HG03558 (cell line): ENCODE measurements at regions not wholly inside any gene's neighbourhood (a gene's known extent, or its start where the extent isn't known, plus 50 kb on each side); places are given as distances from the start of the nearest gene placed in this dataset.
"Not testable (repeated sequence)": the region's sequence is repeated elsewhere in the genome, so short reads cannot be mapped to it uniquely, and the experiment has no call there.

Experiments used
- ATAC-seq: cut with Tn5 transposase; IDR thresholded peaks from one replicate; pipeline ENCODE4 v1.9.1; 2021; ENCODE audit warnings: moderate number of reproducible peaks; ENCODE audit not compliant: unreplicated experiment; ENCODE audit errors: extremely low read depth

DNA sequence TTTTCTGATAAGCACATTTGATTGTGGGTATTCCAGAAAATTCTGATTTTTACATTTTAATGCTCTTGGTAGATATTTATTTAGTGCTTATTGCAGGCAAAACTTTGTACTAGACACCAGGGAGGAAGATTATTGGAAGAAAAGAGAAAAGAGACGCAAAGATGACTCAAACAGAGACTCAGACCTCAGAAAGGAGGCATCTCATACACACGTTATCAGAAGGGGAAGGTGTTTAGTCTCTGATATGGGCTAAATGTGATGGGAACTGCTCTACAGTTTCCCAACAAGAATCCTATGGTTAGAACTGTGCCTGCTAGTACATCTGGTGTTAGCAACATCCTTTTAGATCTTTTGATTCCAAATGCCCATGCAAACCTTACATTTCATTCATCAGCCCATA, 245.6 kb downstream of the KLF5 start:
- ATAC-seq: no peak

DNA sequence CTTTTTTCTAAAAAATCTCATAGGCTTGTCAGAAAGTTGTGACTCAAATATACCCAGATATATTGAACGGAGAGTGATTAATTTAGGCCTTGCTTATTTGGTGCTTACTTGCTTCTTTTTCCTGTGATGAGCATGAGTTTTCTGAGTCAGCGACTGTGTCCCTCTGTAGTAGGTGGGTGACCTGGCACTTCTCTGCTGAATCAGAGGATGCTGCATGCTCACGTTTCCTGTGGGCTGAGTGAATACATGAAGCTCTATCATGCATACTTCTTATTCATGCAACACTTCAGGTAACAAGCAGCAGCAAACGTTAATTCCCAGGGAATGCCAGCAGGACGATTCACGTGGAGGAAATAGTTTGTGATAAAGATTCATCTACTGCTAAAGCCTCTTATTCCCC, 245.0 kb downstream of the KLF5 start:
- no peak for ATAC-seq

DNA sequence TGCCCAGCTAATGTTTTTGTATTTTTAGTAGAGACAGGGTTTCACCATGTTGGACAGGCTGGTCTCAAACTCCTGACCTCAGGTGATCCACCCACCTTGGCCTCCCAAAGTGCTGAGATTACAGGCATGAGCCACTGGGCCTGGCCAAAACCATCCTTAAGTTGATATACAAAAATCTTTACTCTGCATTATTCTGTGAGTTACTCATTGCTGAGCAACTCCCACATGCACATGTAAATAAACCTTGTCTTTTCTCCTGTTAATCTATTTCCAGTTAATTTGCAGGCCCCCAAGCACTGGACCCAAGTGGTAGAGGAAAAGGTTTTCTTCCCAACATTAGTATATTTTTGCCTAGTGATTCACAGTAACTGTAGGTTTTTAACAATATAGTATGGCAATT, 242.8 kb downstream of the KLF5 start:
- ATAC-seq: not testable (repeated sequence)

DNA sequence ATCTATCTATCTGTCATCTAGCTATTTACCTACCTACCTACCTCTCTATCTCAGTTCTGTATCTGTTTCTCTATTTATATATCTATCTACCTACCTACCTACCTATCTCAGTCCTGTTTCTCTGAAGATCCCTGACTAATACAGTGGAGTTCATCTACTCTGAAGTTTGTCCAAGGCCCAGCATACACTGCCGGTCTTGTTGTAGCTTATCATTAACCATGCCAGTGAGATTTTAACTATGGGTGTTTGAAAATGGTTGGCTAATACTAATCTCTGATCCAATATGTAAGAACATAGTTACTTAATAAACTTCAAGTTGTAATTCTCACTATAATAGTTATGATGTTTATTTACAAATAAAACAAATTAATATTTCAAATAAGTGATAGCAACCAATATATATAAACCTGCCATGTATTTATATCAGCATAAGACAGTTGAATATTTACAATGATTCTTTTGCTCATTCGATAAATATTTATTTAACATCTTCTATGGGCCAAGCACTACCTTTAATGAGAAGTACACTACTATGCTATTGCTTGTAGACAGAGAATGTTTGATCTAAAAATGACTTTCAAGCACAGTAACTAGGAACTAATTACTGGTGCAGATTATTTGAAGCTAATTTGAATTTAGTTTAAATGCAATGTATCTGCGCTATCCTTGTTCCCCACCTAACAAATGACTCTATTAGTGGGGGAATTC, 242.1 kb downstream of the KLF5 start:
- ATAC-seq: no peak

DNA sequence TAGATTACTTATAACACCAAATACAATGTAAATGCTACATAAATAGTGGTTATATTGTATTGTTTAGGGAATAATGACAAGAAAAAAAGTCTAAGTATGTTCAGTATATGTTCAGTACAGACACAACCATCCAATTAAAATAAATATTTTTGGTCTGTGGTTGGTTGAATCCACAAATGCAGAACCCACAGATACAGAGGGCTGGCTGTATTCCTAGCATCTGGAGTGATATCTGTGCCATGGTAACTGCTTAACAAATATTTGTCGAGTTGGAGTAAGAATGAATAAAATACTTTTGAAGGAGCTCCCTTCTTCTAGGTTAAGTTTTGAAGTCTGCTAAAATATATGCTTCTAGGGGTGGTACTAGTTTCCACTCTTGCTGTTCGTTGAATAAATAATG, 241.0 kb downstream of the KLF5 start:
- no peak for ATAC-seq

DNA sequence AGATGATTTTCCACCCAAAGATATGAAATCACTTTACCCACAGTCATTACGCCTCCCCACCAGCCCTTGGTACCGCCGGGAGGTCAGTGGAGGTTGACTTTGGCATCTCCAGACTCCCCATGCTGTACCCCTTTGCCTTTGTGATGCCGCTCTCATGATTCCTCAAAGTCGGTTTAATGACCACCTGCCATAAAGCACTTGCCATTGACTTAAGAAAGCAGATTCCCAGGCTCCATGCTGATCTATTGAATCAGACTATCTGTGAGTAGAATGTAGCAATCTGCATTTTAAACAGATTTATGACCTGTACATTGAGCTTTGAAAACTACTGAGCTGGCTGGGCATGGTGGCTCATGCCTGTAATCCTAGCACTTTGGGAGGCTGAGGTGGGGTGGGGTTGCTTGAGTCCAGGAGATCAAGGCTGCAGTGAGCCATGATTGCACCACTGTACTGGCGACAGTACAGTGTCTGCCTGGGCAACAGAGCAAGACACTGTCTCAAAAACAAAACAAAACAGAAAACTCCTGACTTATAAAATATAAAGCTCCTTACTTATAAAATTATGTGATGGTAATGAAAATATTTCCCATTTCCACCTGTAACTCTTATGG, 235.2 kb downstream of the KLF5 start:
- ATAC-seq: no peak

DNA sequence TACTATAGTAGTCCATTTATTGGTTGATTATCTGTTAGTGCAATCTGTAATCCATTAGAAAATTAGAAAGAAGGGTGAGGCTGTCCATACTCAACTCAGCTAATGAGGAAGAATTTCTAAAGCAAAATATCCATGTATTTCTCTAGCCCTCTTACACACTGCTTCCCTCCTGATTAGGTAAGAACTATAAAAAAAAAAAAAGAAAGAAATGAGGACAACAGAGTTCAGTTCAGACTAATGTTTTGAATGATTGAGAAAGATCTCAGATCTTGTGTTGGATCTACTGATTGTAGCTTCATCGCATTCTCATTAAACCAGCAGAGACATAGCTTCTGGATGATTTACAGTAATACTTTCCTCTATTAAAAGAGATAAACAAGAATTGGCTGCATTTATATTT, 233.3 kb downstream of the KLF5 start:
- ATAC-seq: no peak

DNA sequence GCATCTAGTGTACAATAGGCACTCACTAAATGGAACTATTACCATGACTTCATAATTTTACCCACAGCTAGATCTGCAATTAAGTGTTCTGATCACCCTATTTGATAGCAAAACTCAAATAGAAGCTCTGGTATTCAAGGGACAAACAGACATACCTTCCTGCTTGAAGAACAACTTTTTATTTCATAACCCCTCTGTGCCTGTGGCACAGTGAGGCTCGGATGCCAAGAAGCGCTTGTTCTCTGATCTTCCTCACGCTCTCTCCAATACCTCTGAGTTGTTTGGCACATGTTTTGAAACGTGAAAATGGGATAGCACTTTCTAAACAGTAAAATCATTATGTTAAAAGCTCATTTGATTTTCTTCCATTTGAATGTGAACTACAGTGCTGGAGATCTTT, 232.0 kb downstream of the KLF5 start:
- no peak for ATAC-seq

DNA sequence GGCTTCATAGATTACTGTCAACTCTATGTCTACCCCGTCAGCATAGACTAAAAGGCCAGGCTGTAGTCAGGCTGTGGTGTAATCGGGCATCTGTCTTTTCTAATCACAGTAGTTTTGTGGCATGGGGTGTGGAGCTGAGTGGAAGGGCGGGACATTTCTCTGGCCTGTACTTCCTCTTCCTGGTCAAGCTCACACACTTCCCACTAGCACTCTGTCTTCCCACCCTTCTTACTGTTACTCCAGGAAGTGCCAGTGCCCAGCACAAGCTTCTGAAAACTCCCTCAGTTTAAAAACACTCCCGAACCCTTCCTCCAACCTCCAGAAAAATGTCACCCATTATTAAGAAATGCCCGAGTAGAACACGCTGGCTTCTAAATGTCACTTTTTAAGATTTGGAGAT, 229.8 kb downstream of the KLF5 start:
- no peak for ATAC-seq

DNA sequence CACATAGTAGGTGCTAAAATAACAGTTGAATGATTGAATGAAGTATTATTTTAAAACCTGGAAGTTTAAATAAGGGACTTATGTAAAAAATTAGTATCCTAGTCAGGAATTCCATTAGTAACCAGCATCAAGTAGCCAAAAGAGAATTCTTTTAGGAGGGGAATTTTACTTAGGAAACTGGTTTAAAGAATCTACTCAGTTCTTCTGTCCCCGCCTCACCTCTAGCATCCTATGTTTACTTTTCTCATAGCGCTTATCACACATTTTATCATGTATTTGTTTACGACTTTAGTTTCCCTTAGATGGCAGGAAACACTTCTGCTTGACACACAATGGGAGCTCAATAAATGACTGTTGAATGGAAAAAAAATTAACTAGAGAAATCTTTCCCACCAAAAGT, 229.0 kb downstream of the KLF5 start:
- no peak for ATAC-seq

DNA sequence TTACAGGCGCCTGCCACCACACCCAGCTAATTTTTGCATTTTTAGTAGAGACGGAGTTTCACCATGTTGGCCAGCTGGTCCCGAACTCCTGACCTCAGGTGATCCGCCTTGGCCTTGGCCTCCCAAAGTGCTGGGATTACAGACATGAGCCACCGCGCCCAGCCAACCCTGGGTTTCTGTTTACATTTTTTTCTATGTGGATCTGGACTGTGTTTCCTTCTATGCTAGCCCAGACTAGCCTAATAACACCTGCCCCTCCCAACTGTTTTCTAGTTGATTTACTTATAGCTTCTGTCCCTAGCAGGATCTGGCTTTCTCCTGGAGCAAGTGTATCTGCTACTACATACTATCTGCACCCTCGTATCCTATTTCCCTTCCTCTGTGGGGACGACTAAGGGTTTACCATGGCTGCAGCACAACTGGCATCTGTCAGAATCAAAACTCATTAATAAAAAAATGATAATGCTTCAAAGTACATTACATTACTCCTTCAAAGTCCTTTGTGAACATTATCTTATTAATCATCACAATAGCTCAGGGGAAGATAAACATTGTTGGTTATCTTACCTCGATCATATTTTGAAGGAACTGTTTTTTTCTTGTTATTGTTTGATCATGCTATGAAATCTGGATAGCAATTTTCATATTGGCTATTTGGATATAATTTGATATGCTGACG, 228.3 kb downstream of the KLF5 start:
- ATAC-seq: no peak

DNA sequence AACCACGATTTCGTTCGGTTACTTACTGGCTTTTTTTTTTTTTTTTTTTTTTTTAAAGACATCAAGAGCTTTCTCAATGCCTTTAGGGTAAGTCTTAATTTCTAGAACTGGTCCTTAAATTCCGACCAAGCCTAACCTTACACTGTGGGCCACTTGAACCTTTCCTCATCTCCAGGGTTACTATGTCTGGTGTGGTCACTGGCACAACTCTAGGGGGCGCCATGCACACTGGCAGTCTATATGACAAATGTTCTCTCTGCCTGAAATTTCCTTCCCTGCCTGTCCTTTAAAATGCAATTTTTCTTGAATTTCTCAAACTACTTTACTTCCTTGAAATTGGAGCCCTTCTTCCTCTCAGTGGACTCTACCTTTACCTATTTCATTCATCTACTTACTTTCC, 227.4 kb downstream of the KLF5 start:
- no peak for ATAC-seq

DNA sequence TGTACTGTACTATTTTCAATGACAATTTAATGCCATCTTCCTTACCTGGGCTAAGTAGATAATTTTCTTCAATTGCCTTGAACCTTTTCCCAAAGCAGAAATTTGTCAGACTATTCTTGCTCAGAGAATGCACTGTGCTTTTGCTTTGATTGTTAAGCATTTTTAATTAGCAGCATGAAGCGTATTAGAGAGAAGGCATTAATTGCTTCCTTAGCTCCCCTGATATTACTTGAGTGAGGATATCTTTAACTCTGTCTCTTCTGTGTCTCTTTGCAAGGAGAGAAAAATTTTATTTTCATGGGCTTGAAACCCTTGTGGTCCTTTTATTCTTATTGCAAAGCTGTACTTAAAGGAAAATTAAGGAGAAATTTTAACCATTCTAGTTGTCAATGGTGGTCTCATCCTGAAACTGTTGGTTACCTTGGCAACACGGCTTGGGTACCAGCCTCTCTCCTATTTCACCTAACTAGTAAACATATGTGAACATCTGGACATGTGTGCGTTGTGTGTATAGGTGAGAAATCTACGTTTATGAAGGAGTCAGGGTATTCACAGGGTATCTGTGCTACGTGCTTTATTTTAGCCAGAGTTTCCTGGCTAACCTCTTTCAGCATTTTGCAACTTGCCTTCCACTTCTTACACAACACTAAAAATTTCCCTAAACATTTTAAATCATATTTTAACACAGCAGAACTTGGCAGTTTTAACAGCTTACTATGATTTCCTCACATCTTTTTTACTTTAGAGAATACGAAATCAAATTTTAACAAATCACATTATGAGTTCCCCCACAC, 225.5 kb downstream of the KLF5 start:
- no peak for ATAC-seq

DNA sequence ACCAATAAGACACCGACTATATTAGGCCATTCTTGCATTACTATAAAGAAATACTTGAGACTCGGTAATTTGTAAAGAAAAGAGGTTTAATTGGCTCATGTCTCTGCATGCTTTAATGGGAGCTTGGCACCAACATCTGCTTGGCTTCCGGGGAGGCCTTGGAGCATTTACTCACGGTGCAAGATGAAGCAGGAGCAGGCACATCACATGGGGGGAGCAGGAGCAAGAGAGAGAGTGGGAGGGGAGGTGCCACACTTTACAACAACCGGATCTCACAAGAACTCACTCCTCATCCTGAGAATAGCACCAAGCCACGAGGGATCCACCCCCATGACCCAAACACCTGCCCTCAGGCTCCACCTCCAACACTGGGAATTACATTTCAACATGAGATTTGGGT, 224.8 kb downstream of the KLF5 start:
- ATAC-seq: no peak

DNA sequence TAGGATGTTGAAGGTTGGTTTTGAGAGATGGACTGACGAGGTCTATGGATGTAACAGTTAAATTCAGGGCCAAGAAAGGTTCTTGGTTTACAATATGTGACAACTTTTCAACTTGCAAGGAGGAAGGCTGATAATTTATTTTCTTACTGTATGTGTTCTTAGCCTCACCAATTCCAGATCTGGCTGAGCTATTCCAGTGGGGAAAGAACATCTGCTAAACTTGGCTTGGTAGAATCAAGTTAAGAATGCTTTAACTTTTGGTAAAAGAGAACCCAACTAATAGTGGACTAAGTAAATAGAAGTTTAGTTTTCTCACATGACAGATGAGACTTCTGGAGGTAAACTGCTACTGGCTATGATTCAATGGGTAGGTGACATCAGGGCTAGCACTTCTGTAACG, 222.9 kb downstream of the KLF5 start:
- no peak for ATAC-seq

DNA sequence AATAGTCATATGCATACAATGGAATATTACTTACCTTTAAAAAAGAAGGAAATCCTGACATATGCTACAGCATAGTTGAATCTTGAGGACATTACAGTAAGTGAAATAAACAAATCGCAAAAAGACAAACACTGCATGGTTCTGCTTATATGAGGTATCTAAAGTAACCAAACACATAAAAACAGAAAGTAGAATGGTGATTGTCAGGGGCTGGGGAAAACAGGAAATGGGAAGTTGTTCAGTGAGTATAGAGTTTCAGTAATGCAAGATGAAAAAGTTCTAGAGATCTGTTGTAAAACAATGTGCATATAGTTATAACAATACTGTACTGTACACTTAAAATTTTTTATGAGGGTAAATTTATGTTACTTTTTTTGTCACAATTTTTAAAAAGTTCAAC, 219.4 kb downstream of the KLF5 start:
- ATAC-seq: no peak

DNA sequence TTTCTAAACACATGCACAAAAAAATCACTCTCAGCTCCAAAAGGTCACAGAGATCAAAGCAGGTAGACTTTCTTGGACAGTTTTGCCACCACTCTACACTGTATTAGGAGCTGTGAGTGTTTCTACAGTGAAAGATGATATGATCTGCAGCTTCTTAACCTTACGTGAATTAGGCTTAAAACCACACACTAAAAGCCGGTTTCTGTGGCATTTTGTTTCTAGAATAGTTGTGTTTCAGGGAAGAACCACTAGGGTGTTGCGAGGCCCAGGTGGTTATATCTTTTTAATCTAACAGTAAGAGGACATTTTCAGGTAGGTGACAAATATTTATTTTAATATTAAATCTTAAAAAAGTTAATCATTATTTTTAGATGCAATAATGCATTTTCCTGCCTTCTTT, 216.4 kb downstream of the KLF5 start:
- ATAC-seq: no peak

DNA sequence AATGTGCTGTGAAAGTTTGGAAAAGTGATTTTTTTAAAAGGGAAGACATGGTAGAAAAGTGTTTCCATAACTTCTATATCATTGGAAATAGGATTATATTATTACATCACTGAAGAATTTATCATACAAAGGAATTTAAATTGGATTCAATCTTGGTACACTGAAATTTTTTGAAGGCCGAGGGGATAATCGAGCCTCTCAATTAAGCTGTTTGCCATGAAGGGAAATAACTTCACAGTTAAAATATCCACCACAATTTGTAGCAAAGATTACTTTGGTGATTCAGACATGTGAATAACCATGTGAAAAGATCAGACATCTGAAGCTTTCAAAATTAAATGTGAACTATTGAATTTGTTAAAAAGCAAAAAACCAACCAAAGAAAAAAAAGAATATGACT, 215.3 kb downstream of the KLF5 start:
- ATAC-seq: no peak

DNA sequence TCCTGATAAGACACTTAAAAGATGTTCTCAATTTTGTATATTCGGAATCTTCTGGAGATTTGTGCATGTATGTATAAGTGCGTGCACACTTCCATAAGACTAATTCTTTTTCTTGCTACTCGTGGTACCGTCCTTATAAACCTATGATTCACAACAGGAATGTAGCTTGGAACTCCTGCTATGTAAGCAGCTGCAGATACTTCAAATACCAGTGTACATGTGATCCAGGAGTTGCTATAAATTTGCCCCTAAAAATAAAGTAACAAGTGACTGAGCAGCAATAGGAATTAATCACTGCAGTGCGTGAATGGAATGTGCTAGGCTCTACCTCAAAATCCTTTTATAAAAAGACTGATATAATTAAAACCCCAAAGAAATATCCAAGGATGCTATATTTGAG, 214.9 kb downstream of the KLF5 start:
- ATAC-seq: no peak

DNA sequence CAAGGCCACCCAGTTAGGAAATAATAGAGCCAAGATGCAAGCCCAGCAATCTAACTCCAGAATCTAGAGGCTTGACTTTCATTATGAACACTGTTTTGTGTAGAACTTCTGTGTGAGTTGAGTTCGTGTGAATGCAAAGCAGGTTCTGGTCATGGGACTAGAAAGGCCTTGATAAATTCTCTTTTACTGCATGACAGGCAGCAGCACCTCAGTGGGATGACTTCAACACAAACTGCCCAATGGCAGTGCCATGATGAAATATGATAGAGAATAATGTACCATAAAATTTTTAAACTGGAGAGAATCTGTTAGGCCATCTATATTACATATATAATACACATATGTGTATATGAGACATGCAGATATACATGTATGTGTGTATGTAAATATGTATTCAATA, 214.5 kb downstream of the KLF5 start:
- ATAC-seq: no peak

DNA sequence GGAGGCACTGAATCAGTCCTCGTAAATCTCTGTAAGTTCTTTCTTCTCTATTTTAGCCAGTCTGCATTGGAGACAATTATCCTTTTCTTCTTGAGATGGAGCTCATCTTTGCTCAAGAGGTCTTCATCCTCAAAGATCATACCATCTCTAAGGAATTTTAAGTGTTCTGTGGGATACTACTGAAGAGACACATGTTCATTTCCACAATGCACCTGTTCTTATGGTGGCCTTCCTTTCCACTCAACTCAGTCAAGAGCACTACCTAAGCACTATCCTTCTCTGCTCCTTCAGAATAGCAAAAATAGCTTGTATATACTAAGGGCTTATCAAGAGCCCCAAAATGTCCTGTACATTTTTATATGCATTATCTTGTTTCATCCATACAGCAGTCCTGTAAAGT, 214.0 kb downstream of the KLF5 start:
- no peak for ATAC-seq
